ENCODE measurements at regions not wholly inside any gene's neighbourhood (a gene's known extent, or its start where the extent isn't known, plus 50 kb on each side); places are given as distances from the start of the nearest gene placed in this dataset.

- no peak for DNase-seq (ENCODE audit: low spot score)
Measured at GRCh38 chr4:130336585-130337217, 1240.7 kb downstream of the C4orf33 start.

GRCh38 chr4:130338851-130339250, 1242.9 kb downstream of the C4orf33 start:
- no peak for DNase-seq (ENCODE audit: low spot score)

- no peak for DNase-seq (ENCODE audit: low spot score)
Measured at GRCh38 chr4:130349745-130350144, 1253.8 kb downstream of the C4orf33 start.

GRCh38 chr4:130356873-130357272, 1260.9 kb downstream of the C4orf33 start:
- DNase-seq (ENCODE audit: low spot score) = no peak

- peak; percentile 20 for DNase-seq (ENCODE audit: low spot score)
Measured at GRCh38 chr4:130359542-130359941, 1263.6 kb downstream of the C4orf33 start.

GRCh38 chr4:130361616-130362015, 1265.7 kb downstream of the C4orf33 start:
- DNase-seq (ENCODE audit: low spot score) = no peak

GRCh38 chr4:130368668-130369067, 1272.7 kb downstream of the C4orf33 start:
- DNase-seq (ENCODE audit: low spot score) = no peak

GRCh38 chr4:130393231-130393630, 1297.3 kb downstream of the C4orf33 start:
- DNase-seq (ENCODE audit: low spot score) = no peak

GRCh38 chr4:130393642-130394041, 1297.7 kb downstream of the C4orf33 start:
- DNase-seq (ENCODE audit: low spot score) = no peak

GRCh38 chr4:130395871-130396270, 1299.9 kb downstream of the C4orf33 start:
- no peak for DNase-seq (ENCODE audit: low spot score)

GRCh38 chr4:130403221-130403620, 1307.3 kb downstream of the C4orf33 start:
- no peak for DNase-seq (ENCODE audit: low spot score)

GRCh38 chr4:130416228-130416627, 1320.3 kb downstream of the C4orf33 start:
- DNase-seq (ENCODE audit: low spot score) = no peak

- no peak for DNase-seq (ENCODE audit: low spot score)
Measured at GRCh38 chr4:130419211-130419975, 1323.4 kb downstream of the C4orf33 start.

- no peak for DNase-seq (ENCODE audit: low spot score)
Measured at GRCh38 chr4:130422261-130422660, 1326.3 kb downstream of the C4orf33 start.

- no peak for DNase-seq (ENCODE audit: low spot score)
Measured at GRCh38 chr4:130424211-130424610, 1328.3 kb downstream of the C4orf33 start.

- DNase-seq (ENCODE audit: low spot score) = no peak
Measured at GRCh38 chr4:130432289-130432688, 1336.3 kb downstream of the C4orf33 start.

GRCh38 chr4:130449741-130450140, 1353.8 kb downstream of the C4orf33 start:
- no peak for DNase-seq (ENCODE audit: low spot score)

GRCh38 chr4:130468340-130468739, 1372.4 kb downstream of the C4orf33 start:
- no peak for DNase-seq (ENCODE audit: low spot score)

GRCh38 chr4:130478406-130478805, 1382.5 kb downstream of the C4orf33 start:
- no peak for DNase-seq (ENCODE audit: low spot score)

- no peak for DNase-seq (ENCODE audit: low spot score)
Measured at GRCh38 chr4:130479020-130479419, 1383.1 kb downstream of the C4orf33 start.

- DNase-seq (ENCODE audit: low spot score) = no peak
Measured at GRCh38 chr4:130479674-130480073, 1383.7 kb downstream of the C4orf33 start.

- no peak for DNase-seq (ENCODE audit: low spot score)
Measured at GRCh38 chr4:130484826-130485225, 1388.9 kb downstream of the C4orf33 start.

- no peak for DNase-seq (ENCODE audit: low spot score)
Measured at GRCh38 chr4:130485371-130485770, 1389.4 kb downstream of the C4orf33 start.

GRCh38 chr4:130486186-130486585, 1390.2 kb downstream of the C4orf33 start:
- no peak for DNase-seq (ENCODE audit: low spot score)
